ENCODE measurements at regions not wholly inside any gene's neighbourhood (a gene's known extent, or its start where the extent isn't known, plus 50 kb on each side); places are given as distances from the start of the nearest gene placed in this dataset.
"Not testable (repeated sequence)": the region's sequence is repeated elsewhere in the genome, so short reads cannot be mapped to it uniquely, and the experiment has no call there.

- no peak for DNase-seq (ENCODE audit: low spot score)
These were observed 154.6 kb upstream of the NYAP2 start for GRCh38 chr2:225244933-225245332.

DNA sequence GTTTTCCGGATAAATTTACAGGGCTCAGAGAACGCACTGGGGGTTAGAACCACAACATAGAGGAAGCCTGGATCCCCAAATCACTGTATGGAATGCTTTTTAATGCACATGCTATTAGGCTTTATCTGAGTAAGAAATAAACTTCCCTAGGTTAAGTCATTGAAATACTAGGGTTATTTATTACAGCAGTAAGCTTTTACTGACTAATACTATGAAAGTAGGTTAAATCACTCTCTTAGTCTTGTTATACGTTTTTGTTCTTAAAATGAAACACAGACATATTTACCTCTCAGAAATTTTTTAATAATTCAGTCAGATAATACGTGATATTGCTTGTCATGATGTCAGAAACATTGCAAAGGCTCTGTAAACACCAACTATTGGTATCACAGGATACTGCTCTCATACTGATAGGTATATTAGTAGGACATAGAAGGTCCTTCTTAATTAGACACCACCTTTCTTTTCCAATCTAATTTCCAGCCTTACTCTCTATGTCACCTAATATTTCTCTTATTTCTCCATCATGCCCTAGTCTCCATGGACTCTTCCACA is 162.7 kb upstream of the NYAP2 start:
- no peak for DNase-seq (ENCODE audit: low spot score)

GRCh38 chr2:225233234-225233633 is 166.3 kb upstream of the NYAP2 start:
- DNase-seq (ENCODE audit: low spot score) = peak; percentile 2

DNA sequence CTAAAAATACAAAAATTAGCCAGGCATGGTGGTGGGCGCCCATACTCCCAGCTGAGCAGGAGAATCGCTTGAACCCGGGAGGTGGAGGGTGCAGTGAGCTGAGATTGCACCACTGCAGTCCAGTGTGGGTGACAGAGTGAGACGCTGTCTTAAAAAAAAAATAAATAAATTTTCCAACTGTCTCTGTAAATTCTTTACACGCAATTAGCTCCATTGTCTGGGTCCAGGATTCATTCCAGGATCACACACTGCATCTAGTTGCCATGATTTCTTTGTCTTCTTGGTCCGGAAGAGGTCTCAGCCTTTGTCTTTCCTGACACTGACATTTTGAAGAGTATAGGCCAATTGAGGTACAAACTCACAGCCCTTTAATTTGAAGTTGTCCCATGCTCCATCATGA is 167.6 kb upstream of the NYAP2 start:
- DNase-seq (ENCODE audit: low spot score) = no peak

DNA sequence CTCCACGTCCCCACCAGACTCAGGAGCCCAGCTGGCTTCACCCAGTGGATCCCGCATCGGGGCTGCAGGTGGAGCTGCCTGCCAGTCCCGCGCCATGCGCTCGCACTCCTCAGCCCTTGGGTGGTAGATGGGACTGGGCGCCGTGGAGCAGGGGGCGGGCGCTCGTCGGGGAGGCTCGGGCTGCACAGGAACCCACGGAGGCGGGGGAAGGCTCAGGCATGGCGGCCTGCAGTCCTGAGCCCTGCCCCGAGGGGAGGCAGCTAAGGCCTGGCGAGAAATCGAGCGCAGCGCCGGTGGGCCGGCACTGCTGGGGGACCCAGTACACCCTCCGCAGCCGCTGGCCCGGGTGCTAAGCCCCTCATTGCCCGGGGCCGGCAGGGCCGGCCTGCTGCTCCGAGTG is 170.2 kb upstream of the NYAP2 start:
- DNase-seq (ENCODE audit: low spot score) = not testable (repeated sequence)

DNA sequence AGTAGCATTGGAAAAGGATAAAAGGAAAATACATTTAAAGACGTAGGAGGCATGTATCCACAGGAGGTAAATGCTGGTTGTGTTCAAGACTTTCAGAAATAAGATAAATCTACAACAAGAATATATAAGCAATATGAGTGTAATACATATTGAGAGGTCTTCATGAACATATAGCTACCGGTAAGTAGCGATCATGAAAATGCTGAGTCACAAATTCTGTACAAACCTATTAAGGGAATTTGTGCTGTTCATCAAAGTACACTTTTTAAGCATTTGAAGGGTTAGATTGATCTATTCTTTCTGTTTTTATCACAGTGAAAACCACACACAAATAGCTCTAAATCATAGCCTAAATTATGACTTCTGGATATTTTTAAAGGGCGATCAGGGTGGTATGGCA is 173.1 kb upstream of the NYAP2 start:
- DNase-seq (ENCODE audit: low spot score) = no peak

- DNase-seq (ENCODE audit: low spot score) = no peak
These were observed 176.2 kb upstream of the NYAP2 start for GRCh38 chr2:225223301-225223700.

GRCh38 chr2:225207471-225207870 is 165.2 kb upstream of the DOCK10 start:
- no peak for DNase-seq (ENCODE audit: low spot score)

- DNase-seq (ENCODE audit: low spot score) = no peak
These were observed 164.8 kb upstream of the DOCK10 start for GRCh38 chr2:225207043-225207442.

DNA sequence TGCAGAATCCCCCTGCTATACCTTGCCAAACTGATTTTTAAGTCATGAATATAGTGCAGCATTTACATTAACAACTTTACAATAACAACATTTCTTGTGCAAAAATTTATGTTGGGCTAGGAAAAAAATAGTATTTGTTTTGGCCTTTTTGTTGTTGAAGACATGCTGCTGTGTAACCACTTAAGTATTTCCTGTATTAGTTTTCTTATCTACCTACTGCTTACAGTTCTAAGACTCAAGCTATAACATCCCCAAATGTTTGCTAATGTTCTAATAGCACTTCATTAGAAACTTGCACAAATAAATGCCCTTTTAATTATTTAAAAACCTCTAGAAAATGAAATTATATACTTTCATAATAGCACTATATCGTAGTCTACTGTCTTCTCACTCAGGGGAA is 154.3 kb upstream of the DOCK10 start:
- no peak for DNase-seq (ENCODE audit: low spot score)

DNA sequence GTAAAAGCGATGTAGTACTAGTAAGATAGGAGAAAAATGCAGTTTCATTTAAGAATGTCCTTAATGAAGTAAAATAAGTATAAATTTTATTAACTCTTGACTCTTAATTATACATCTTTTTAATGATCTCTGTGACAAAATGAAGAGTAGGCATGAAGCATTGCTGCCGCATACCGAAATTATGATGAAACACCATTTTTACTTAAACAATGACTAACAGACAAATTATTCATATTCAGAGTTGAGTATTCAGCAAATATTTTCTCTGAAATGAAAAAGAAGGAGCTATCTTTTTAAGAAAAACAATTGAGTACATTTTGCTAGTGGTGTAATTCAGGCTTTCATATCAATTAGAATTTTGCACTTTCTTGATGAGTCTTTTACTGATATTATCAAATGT is 150.6 kb upstream of the DOCK10 start:
- DNase-seq (ENCODE audit: low spot score) = no peak

GRCh38 chr2:225190987-225191386 is 148.7 kb upstream of the DOCK10 start:
- no peak for DNase-seq (ENCODE audit: low spot score)

GRCh38 chr2:225184948-225185347 is 142.7 kb upstream of the DOCK10 start:
- DNase-seq (ENCODE audit: low spot score) = no peak

DNA sequence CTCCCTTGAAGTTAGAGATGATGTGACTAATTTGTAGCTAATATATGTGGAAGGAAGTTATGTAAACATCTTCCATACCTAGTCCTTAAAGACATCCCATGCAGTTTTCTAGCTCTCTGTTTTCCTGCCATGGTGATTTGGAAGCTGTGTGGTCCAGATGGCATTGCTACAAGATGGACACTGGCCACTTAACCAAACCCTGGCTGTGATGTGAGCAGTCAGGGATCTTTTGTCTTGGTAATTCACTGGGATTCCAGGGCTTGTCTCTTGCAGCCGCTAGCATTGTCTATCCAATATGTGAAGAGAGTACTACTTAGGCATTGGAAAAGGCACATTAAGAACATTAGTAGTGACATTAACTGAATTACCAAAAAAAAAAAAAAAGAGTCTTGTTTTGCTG is 139.9 kb upstream of the DOCK10 start:
- no peak for DNase-seq (ENCODE audit: low spot score)

DNA sequence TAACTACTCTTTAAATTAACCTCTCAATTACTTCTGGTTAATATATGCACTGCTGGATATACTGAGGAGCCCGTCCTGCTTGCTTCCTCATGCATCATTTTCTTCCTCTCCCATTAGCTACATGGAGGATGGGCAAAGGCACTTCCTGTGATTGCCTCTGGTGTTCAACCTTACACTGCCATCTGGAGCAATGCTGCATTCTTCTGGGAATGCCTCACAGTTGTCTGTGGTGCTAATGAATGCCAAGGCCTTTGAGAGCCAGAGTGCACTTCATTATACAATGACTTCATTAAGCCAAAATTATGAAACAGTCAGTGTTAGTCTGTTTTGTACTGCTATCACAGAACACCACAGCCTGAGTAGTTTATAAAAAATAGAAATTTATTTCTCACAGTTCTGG is 134.8 kb upstream of the DOCK10 start:
- peak; percentile 55 for DNase-seq (ENCODE audit: low spot score)

- peak; percentile 3 for DNase-seq (ENCODE audit: low spot score)
These were observed 131.6 kb upstream of the DOCK10 start for GRCh38 chr2:225173909-225174308.

DNA sequence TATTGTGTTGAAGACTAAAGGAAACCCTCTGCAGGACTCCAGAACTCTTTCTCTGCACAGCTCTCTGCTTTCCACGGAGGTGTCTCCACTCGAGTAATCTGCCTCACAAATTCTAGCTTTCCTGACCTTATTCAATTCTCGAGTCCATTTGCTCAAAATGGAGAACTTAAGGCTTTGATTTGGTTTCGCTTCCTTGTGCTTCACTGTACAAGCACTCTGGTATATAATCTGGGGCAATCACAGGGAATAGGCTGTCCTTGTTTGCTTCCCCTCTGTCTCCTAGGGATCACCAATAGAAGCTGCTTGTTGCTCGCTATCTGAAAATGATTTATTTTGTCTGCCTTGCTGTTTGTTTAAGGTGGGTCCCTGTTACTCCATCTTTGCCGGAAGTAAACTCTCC is 129.1 kb upstream of the DOCK10 start:
- no peak for DNase-seq (ENCODE audit: low spot score)

DNA sequence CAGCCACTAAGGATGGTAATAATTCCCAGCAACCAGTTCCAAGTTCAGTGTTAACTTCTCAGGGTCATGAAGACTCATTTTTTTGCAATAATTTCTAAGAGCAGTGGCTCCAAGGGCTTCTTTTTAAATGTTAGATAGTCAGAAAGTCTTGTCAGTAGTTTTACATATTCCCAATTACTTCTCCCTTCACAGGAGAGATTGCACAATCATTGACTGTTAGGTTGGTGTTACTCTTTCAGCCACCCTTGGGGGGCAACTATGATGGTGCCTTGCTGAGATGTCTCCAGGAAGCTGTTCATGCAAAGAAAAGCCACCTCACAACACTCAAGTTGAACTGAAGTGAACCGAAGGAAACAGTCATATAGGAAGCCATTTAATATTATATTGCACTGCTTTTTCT is 127.9 kb upstream of the DOCK10 start:
- DNase-seq (ENCODE audit: low spot score) = no peak

GRCh38 chr2:225169396-225169795 is 127.1 kb upstream of the DOCK10 start:
- DNase-seq (ENCODE audit: low spot score) = no peak

GRCh38 chr2:225165052-225165451 is 122.8 kb upstream of the DOCK10 start:
- DNase-seq (ENCODE audit: low spot score) = peak; percentile 44

GRCh38 chr2:225164401-225165050 is 122.3 kb upstream of the DOCK10 start:
- DNase-seq (ENCODE audit: low spot score) = no peak

GRCh38 chr2:225158360-225158759 is 116.1 kb upstream of the DOCK10 start:
- no peak for DNase-seq (ENCODE audit: low spot score)

DNA sequence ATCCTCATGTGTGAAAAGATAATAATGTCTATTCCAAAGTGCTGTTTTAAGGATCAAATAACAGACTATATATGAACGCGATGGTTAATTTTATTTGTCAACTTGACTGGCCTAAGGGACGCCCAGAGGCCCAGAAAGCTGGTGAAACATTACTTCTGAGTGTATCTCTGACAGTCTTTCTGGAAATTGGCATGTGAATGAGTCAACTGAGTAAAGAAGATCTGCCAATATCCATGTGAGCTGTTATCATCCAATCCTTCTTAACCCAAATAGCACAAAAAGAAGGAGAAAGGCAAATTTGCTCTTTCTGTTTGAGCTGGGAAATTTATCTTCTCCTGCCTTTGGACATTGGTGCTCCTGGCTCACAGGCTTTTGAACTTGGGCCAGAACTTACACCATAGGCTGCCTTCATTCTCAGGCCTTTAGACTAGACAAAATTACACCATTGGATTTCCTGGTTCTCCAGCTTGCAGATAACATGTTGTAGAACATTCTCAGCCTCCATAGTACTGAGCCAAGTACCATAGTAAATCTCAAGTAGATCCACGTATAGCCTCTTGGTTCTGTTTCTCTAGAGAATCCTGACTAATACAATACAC is 114.7 kb upstream of the DOCK10 start:
- DNase-seq (ENCODE audit: low spot score) = no peak

GRCh38 chr2:225140723-225141122 is 98.5 kb upstream of the DOCK10 start:
- no peak for DNase-seq (ENCODE audit: low spot score)
